ENCODE measurements at regions not wholly inside any gene's neighbourhood (a gene's known extent, or its start where the extent isn't known, plus 50 kb on each side); places are given as distances from the start of the nearest gene placed in this dataset.

- Histone ChIP-seq H3K9me3 (no peaks in the 10 kb centered on the region), H3K4me3 (replicated peaks in 1 of 3) (no peak overlapping the region), H3K27ac (no peak overlapping the region), H3K27me3 (no peaks in the 10 kb centered on the region), H3K36me3 (no peaks in the 10 kb centered on the region), H3K4me1 (no peaks in the 10 kb centered on the region)
- WGBS, 2 donors = 76 to 79% methylated on average over 4 of the region's 4 CpGs
- intact Hi-C loops (cut with DNase I) = no loop called here
- DNase-seq = no peak
- no peak for TF ChIP-seq POLR2A (IDR thresholded peaks at IDR 0.05)
- no peak for TF ChIP-seq CTCF (IDR thresholded peaks at IDR 0.05)
Observed at GRCh38 chr1:199163267-199163666, 524.4 kb downstream of the PTPRC start.

- intact Hi-C loops (cut with DNase I) = no loop called here
- H3K27ac ChIP-seq = no peak overlapping the region
- 64 to 86% methylated on average over 1 of the region's 1 CpG for WGBS, 2 donors
Observed at GRCh38 chr1:199163670-199164069, 524.8 kb downstream of the PTPRC start.

GRCh38 chr1:199167460-199167859 is 528.6 kb downstream of the PTPRC start:
- H3K4me3 ChIP-seq (replicated peaks in 1 of 3) = no peak overlapping the region
- no peak for DNase-seq
- H3K27me3 ChIP-seq = no peaks in the 10 kb centered on the region
- intact Hi-C loops (cut with DNase I) = no loop called here
- WGBS, 2 donors = 94 to 96% methylated on average over 3 of the region's 3 CpGs
- no peak overlapping the region for H3K27ac ChIP-seq
- no peaks in the 10 kb centered on the region for H3K36me3 ChIP-seq
- TF ChIP-seq CTCF (IDR thresholded peaks at IDR 0.05) = no peak
- H3K9me3 ChIP-seq = no peaks in the 10 kb centered on the region
- H3K4me1 ChIP-seq = no peaks in the 10 kb centered on the region

More at GRCh38 chr1:199163670-199164069, 524.8 kb downstream of the PTPRC start:
- Histone ChIP-seq H3K4me1 (no peaks in the 10 kb centered on the region), H3K9me3 (no peaks in the 10 kb centered on the region), H3K36me3 (no peaks in the 10 kb centered on the region), H3K4me3 (replicated peaks in 1 of 3) (no peak overlapping the region), H3K27me3 (no peaks in the 10 kb centered on the region)
- TF ChIP-seq POLR2A (IDR thresholded peaks at IDR 0.05) (no peak), CTCF (IDR thresholded peaks at IDR 0.05) (no peak)
- no peak for DNase-seq

- whole genome bisulfite sequencing, 2 donors = 85 to 90% methylated on average over 2 of the region's 2 CpGs
- Histone ChIP-seq H3K27ac (no peak overlapping the region), H3K36me3 (no peaks in the 10 kb centered on the region), H3K9me3 (no peaks in the 10 kb centered on the region), H3K4me3 (replicated peaks in 1 of 3) (no peak overlapping the region), H3K4me1 (no peaks in the 10 kb centered on the region), H3K27me3 (no peaks in the 10 kb centered on the region)
- DNase-seq = no peak
- TF ChIP-seq POLR2A (IDR thresholded peaks at IDR 0.05) (no peak), CTCF (IDR thresholded peaks at IDR 0.05) (no peak)
- intact Hi-C loops (cut with DNase I) = no loop called here
Observed at GRCh38 chr1:199168888-199169585, 530.2 kb downstream of the PTPRC start.

- no peak for DNase-seq
- intact Hi-C loops (cut with DNase I) = no loop called here
- no peaks in the 10 kb centered on the region for H3K36me3 ChIP-seq
- TF ChIP-seq CTCF (IDR thresholded peaks at IDR 0.05) = no peak
- no peak for TF ChIP-seq POLR2A (IDR thresholded peaks at IDR 0.05)
- no peak overlapping the region for H3K27ac ChIP-seq
- H3K4me3 ChIP-seq (replicated peaks in 1 of 3) = no peak overlapping the region
- whole genome bisulfite sequencing, 2 donors = 95 to 97% methylated on average over 3 of the region's 3 CpGs
- H3K9me3 ChIP-seq = no peaks in the 10 kb centered on the region
- no peaks in the 10 kb centered on the region for H3K4me1 ChIP-seq
- H3K27me3 ChIP-seq = no peaks in the 10 kb centered on the region
Observed at GRCh38 chr1:199170711-199171110, 531.9 kb downstream of the PTPRC start.

Measured in thyroid gland (tissue), 4 donors.